ENCODE measurements at regions not wholly inside any gene's neighbourhood (a gene's known extent, or its start where the extent isn't known, plus 50 kb on each side); places are given as distances from the start of the nearest gene placed in this dataset.
A peak's percentile ranks its signal among the peaks of the same experiment; 100 is the strongest.

GRCh38 chr7:156473476-156474240 lies 166.9 kb upstream of the RNF32 start:
- DNase-seq (ENCODE audit: low read depth) (peak; percentile 32), FAIRE-seq (no peak)
- peak; percentile 65 for TF ChIP-seq CTCF (IDR thresholded peaks at IDR 0.05; ENCODE audit: insufficient read depth, low read length, severe bottlenecking)
- Histone ChIP-seq H3K36me3 (ENCODE audit: control insufficient read depth, insufficient read depth, low read length) (no peaks in the 10 kb centered on the region), H3K27me3 (ENCODE audit: control insufficient read depth, insufficient read depth, low read length) (no peaks in the 10 kb centered on the region), H3K4me3 (ENCODE audit: low read depth, low read length) (no peak overlapping the region)

GRCh38 chr7:156472267-156472666 lies 168.3 kb upstream of the RNF32 start:
- DNase-seq (ENCODE audit: low read depth) = no peak
- no peak for FAIRE-seq
- H3K27me3 ChIP-seq (ENCODE audit: control insufficient read depth, insufficient read depth, low read length) = no peaks in the 10 kb centered on the region
- no peak for TF ChIP-seq CTCF (IDR thresholded peaks at IDR 0.05; ENCODE audit: insufficient read depth, low read length, severe bottlenecking)
- H3K36me3 ChIP-seq (ENCODE audit: control insufficient read depth, insufficient read depth, low read length) = no peaks in the 10 kb centered on the region
- H3K4me3 ChIP-seq (ENCODE audit: low read depth, low read length) = no peak overlapping the region

GRCh38 chr7:156470399-156471320 lies 169.9 kb upstream of the RNF32 start:
- no peak for TF ChIP-seq CTCF (IDR thresholded peaks at IDR 0.05; ENCODE audit: insufficient read depth, low read length, severe bottlenecking)
- Histone ChIP-seq H3K4me3 (ENCODE audit: low read depth, low read length) (no peak overlapping the region), H3K27me3 (ENCODE audit: control insufficient read depth, insufficient read depth, low read length) (no peaks in the 10 kb centered on the region), H3K36me3 (ENCODE audit: control insufficient read depth, insufficient read depth, low read length) (no peaks in the 10 kb centered on the region)
- DNase-seq (ENCODE audit: low read depth) (no peak), FAIRE-seq (no peak)

GRCh38 chr7:156466955-156467625 lies 173.5 kb upstream of the RNF32 start:
- Histone ChIP-seq H3K36me3 (ENCODE audit: control insufficient read depth, insufficient read depth, low read length) (no peaks in the 10 kb centered on the region), H3K4me3 (ENCODE audit: low read depth, low read length) (no peak overlapping the region), H3K27me3 (ENCODE audit: control insufficient read depth, insufficient read depth, low read length) (no peaks in the 10 kb centered on the region)
- no peak for TF ChIP-seq CTCF (IDR thresholded peaks at IDR 0.05; ENCODE audit: insufficient read depth, low read length, severe bottlenecking)
- DNase-seq (ENCODE audit: low read depth) = no peak
- no peak for FAIRE-seq

GRCh38 chr7:156466272-156466671 lies 174.3 kb upstream of the RNF32 start:
- no peak for FAIRE-seq

More at GRCh38 chr7:156466272-156466671, 174.3 kb upstream of the RNF32 start:
- no peak for TF ChIP-seq CTCF (IDR thresholded peaks at IDR 0.05; ENCODE audit: insufficient read depth, low read length, severe bottlenecking)
- Histone ChIP-seq H3K4me3 (ENCODE audit: low read depth, low read length) (no peak overlapping the region), H3K27me3 (ENCODE audit: control insufficient read depth, insufficient read depth, low read length) (no peaks in the 10 kb centered on the region), H3K36me3 (ENCODE audit: control insufficient read depth, insufficient read depth, low read length) (no peaks in the 10 kb centered on the region)
- no peak for DNase-seq (ENCODE audit: low read depth)

Data from bronchial epithelial cell (primary cell).